HG03039 (cell line): ENCODE measurements at regions not wholly inside any gene's neighbourhood (a gene's known extent, or its start where the extent isn't known, plus 50 kb on each side); places are given as distances from the start of the nearest gene placed in this dataset.
A peak's percentile ranks its signal among the peaks of the same experiment; 100 is the strongest.

Experiments used
- ATAC-seq: cut with Tn5 transposase; IDR thresholded peaks from one replicate; pipeline ENCODE4 v1.9.1; 2021; ENCODE audit warnings: mild to moderate bottlenecking, moderate library complexity; ENCODE audit not compliant: unreplicated experiment

GRCh38 chr3:103926936-103927335, 1439.8 kb upstream of the ALCAM start:
- ATAC-seq, result no peak

GRCh38 chr3:103927896-103928295, 1438.8 kb upstream of the ALCAM start:
- no peak for ATAC-seq

GRCh38 chr3:103937094-103937493, 1429.6 kb upstream of the ALCAM start:
- no peak for ATAC-seq

- ATAC-seq, result no peak
These were observed 1419.6 kb upstream of the ALCAM start for GRCh38 chr3:103947062-103947461.

GRCh38 chr3:103949693-103950092, 1417.0 kb upstream of the ALCAM start:
- no peak for ATAC-seq

- no peak for ATAC-seq
These were observed 1416.0 kb upstream of the ALCAM start for GRCh38 chr3:103950676-103951075.

GRCh38 chr3:103953796-103954195, 1412.9 kb upstream of the ALCAM start:
- no peak for ATAC-seq

- ATAC-seq, result no peak
These were observed 1405.9 kb upstream of the ALCAM start for GRCh38 chr3:103960819-103961218.

- no peak for ATAC-seq
These were observed 1403.1 kb upstream of the ALCAM start for GRCh38 chr3:103963599-103963998.

GRCh38 chr3:103965764-103966163, 1400.9 kb upstream of the ALCAM start:
- no peak for ATAC-seq

- ATAC-seq, result no peak
These were observed 1400.0 kb upstream of the ALCAM start for GRCh38 chr3:103966749-103967148.

GRCh38 chr3:103968131-103968530, 1398.6 kb upstream of the ALCAM start:
- ATAC-seq, result no peak

GRCh38 chr3:103968751-103969150, 1398.0 kb upstream of the ALCAM start:
- peak; percentile 56 for ATAC-seq

GRCh38 chr3:103976931-103977339, 1389.8 kb upstream of the ALCAM start:
- no peak for ATAC-seq

- no peak for ATAC-seq
These were observed 1389.3 kb upstream of the ALCAM start for GRCh38 chr3:103977417-103977816.

- ATAC-seq, result no peak
These were observed 1375.1 kb upstream of the ALCAM start for GRCh38 chr3:103991461-103992115.

- no peak for ATAC-seq
These were observed 1374.2 kb upstream of the ALCAM start for GRCh38 chr3:103992469-103992868.

GRCh38 chr3:104004956-104005355, 1361.8 kb upstream of the ALCAM start:
- ATAC-seq, result no peak

- ATAC-seq, result no peak
These were observed 1360.9 kb upstream of the ALCAM start for GRCh38 chr3:104005815-104006214.

GRCh38 chr3:104018541-104018940, 1348.2 kb upstream of the ALCAM start:
- ATAC-seq, result no peak

GRCh38 chr3:104031598-104031997, 1335.1 kb upstream of the ALCAM start:
- ATAC-seq, result no peak

- ATAC-seq, result no peak
These were observed 1334.4 kb upstream of the ALCAM start for GRCh38 chr3:104032283-104032682.

GRCh38 chr3:104040896-104041295, 1325.8 kb upstream of the ALCAM start:
- ATAC-seq, result no peak
